ENCODE measurements at regions not wholly inside any gene's neighbourhood (a gene's known extent, or its start where the extent isn't known, plus 50 kb on each side); places are given as distances from the start of the nearest gene placed in this dataset.
"Not testable (repeated sequence)": the region's sequence is repeated elsewhere in the genome, so short reads cannot be mapped to it uniquely, and the experiment has no call there.

DNA sequence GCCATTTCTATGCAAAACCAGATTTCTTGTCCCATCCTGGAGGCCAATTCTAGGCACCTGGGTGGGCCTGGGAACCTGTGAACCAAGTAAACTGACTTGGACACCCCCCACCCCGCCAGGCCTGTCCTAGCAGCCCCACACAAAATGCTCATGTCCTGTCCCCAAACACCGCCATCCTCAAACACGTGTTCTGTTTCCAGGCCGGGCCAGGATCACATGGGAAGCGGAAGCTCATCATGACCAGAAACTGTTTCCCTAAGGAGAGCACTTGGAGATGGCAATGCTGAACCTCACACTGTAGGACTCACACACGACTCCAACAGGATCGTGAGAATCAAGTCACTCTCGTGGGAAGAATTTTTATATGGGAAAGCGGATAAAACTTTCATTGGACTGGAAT is 78.7 kb upstream of the DRD5 start:
- DNase-seq (ENCODE audit: low read depth, low spot score) = not testable (repeated sequence)

DNA sequence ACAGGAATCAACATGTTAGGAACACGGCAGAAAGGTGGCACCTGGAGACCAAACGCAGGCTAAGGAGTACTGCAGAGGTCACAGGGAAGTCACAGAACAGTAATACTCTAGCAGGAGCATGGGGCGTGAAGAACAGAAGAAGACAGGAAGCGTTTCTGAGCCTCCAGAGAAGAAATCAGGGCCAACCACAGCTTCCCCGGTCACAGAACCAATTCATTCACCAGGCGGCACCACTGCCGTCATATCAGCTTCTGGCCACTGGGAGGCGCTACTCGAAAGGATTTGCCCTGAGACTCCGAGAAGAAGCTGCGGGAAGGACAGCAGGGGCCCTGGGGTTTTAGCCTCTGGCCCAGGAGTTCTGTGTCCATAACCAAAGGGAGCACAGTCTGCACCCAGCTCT is 78.0 kb upstream of the DRD5 start:
- DNase-seq (ENCODE audit: low read depth, low spot score) = no peak

DNA sequence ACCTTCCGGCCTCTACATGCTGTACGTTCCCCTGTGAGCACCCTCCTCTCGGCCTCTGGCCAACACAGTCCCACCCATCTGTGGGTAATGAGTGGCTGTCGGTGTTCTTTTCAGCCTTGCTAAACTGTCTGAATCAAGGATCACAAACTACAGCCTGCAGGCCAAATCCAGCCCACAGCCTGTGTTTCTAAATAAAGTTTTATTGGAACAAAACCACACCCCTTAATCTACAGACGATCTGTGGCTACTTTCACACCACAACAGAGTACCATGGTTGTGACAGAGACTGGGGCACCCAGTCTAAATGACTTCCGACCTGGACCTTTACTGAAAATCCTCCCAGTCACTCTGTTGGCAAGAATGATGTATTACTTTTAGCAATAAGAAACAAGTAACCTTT is 77.3 kb upstream of the DRD5 start:
- not testable (repeated sequence) for DNase-seq (ENCODE audit: low read depth, low spot score)

DNA sequence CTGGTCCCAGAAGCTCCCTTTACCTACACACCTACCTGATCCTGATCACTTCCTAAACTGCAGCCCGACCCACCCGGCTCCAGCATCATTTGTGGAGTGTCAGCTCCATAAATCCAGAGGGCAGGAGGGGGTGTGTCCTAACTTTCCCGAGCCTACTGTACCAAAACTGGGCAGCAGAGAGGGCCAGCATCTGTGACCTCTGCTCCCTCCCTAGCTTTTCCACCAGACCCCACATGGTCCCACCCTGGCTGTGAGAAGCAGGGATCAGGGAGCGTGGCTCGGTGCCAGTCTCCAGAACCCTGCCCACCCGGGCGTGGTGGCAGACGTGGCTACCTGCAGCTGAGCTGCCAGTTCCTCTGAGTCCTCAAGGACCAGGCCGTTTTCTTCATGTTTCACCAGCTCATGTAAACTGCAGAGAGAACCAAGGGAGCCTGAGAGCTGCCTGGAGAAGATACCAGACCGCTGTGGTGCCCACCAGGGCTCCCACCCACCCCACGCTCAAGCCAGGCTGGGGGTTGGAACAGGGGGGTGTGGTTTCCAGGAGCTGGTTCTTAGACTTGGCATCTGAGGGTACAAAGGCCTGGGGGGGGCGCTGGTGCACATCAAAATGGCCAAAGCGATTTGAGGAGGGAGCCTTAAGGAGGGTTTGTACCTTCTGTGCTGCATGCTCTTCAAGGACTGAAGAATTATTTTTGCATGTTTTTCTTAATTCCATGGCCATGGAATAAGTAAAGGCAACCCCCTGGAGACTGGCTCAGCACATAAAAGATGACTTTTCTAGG is 76.7 kb upstream of the DRD5 start:
- no peak for DNase-seq (ENCODE audit: low read depth, low spot score)

DNA sequence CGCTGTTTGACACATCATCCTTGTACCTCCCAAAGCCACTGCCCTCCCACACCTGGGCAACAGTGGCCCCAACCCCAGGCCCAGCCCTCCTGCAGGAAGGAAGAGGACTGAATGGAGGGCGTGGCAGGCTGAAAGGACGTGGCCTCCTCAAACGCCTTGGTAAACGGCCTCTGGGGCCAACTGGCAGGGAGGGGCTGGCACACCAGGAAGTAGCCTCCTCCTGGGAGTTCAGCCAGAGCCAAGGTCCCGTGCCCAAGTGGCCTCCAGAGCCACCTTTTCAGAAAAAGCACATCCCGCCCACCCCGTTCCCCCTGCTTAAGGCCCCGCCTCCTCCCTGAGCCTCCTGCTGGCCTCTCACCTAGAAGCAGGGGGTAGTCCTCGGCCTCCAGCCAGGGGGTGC is 74.2 kb upstream of the DRD5 start:
- not testable (repeated sequence) for DNase-seq (ENCODE audit: low read depth, low spot score)

DNA sequence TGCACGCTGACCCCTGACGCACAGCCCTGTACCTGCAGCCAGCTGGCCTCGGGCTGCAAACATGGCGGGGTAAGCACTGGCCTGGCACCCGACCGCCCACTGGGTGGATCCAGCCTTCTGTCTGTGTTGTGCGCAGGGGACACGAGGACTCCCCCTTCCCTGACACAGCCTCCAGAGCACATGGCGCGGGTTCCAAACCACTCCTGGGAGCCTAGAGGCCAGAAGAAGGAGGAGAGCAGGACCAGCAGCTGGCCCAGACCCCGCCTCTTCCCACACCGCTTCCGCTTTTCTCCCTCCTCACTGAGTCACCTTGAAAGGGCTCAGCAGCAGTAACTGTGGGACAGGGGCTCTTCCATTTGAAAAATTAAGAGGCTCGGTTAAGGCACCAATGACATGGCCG is 73.5 kb upstream of the DRD5 start:
- not testable (repeated sequence) for DNase-seq (ENCODE audit: low read depth, low spot score)

DNA sequence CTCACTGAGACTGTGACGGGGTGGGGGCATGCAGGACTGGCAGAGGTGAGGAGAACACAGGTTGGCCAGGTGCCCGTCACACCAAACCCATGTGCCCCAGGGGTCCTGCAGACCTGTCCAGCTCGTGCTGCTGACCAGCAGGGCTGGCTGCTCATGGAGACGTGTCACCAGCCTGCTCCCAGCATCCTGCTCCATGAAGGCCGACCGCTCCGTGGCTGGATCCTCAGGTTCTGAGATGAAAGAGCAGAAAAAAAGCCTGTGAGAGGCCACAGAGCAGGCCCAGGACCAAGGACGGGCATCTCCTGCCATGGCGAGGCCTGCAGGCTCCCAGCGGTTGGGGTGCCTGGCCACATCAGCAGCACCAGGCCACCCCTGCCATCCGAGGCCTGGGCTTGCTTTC is 71.7 kb upstream of the DRD5 start:
- DNase-seq (ENCODE audit: low read depth, low spot score) = no peak

DNA sequence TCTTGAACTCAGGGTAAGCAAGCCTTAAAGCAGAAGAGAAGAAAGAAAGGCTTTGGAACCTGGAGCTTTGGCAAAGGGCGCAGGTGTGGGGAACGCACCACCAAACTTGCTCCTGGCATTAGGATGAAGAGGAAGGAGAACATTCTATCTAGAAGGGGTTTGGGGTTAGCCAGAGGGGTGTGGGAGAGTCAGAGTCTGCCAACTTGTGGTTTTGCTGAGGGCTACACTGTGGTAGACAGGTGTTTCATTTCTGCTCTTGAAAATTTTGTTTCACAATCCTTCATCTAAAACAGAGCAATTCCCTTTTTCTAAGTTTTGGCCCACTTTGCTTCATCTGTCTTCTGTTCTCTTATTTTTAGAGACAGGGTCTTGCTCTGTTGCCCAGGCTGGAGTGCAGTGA is 66.2 kb upstream of the DRD5 start:
- DNase-seq (ENCODE audit: low read depth, low spot score) = not testable (repeated sequence)

DNA sequence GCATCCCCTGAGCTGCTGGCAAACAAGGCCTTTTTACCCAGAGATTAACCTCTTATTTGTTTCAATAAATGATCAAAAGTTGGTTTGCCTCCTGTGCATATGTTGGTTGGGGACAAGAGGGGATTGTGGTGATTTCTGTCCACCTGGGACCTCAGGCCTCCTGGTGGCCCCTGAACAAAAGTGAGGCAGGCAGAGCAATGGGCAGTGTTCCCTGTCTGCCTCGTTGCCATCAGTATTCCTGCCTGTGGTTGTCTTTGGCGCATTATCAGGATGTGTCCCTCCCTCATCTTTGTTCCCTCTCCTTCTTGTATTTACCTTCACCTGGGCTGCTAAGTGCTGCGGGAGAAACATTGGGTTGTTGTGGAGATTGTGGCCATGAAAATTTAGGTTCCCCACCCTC is 65.3 kb upstream of the DRD5 start:
- DNase-seq (ENCODE audit: low read depth, low spot score) = no peak

DNA sequence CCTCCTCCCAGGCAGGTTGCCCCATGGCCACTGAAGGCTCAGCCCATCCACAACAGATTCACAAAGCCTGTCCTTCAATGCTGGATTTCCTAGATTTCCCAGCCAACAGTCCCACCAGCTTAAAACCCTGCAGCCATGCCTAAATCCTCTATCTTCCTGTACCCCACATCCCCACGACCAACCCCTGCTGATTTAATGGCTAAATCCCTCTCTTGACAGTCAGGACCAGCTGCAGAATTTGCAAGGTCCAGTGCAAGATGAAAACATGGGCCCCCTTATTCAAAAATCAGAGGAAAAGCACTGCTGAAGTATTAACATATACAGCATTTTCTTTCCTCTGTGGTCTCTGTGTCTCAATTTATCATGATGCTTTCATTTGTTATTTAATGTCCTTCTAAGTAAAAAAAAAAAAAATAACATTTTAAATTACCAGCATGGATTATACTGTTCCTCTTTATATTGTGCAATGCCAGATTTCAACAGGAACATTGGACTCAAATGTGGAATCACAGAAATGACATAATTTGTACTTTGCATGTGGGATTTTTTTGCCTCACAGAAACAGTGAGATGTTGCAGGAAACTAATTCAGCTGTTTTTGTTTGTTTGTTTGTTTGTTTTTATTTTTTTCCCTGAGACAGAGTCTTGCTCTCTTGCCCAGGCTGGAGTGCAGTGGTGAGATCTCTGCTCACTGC is 63.0 kb upstream of the DRD5 start:
- DNase-seq (ENCODE audit: low read depth, low spot score) = not testable (repeated sequence)

DNA sequence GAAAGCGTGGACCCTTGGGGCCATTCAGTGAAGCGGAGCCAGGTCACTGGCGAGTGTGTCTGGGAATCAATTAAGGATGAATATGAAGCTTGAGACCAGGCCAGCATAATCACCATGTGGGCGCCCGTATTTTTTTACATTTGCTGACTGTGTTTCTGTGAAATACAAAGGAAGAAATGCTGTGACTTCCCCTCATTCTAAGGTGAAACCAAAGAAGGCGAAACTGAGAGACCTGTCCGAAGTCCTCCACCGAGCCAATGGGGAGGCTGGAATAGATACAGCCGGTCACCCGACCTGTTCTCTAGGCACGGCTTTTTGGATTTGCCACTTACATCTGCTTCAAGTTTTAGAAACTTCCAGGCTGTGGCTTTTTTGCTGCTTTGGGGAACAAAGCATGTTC is 59.3 kb upstream of the DRD5 start:
- DNase-seq (ENCODE audit: low read depth, low spot score) = not testable (repeated sequence)

Data from iPS DF 19.7 (cell line).